ENCODE measurements at regions not wholly inside any gene's neighbourhood (a gene's known extent, or its start where the extent isn't known, plus 50 kb on each side); places are given as distances from the start of the nearest gene placed in this dataset.

DNA sequence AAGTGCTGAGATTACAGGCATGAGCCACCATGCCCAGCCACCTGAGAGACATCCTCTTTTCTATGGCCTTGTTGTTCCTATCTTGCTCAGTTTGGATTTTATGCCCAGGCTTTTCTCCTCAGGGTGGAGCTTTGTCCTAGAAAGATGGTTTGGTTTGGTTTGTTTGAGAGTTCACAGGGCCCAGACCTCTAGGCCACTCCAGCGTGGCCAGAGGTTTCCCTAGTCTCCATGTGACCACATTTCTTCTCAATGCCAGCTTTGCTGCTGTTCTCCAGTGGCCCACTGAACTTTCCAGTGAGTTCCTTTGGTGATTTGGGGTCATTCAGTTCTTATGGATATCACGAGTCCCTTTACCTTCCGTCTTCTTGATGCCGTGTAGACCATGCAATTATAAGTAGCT, 92.6 kb upstream of the SERBP1 start:
- TF ChIP-seq EZH2phosphoT487 (IDR thresholded peaks at IDR 0.05; ENCODE audit: low read depth) = no peak
- TF ChIP-seq, protein P1, sequence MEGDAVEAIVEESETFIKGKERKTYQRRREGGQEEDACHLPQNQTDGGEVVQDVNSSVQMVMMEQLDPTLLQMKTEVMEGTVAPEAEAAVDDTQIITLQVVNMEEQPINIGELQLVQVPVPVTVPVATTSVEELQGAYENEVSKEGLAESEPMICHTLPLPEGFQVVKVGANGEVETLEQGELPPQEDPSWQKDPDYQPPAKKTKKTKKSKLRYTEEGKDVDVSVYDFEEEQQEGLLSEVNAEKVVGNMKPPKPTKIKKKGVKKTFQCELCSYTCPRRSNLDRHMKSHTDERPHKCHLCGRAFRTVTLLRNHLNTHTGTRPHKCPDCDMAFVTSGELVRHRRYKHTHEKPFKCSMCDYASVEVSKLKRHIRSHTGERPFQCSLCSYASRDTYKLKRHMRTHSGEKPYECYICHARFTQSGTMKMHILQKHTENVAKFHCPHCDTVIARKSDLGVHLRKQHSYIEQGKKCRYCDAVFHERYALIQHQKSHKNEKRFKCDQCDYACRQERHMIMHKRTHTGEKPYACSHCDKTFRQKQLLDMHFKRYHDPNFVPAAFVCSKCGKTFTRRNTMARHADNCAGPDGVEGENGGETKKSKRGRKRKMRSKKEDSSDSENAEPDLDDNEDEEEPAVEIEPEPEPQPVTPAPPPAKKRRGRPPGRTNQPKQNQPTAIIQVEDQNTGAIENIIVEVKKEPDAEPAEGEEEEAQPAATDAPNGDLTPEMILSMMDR (IDR thresholded peaks at IDR 0.05; ENCODE audit: low read depth, low read length) = no peak

Data from OCI-LY3 (cell line).